ENCODE measurements at regions not wholly inside any gene's neighbourhood (a gene's known extent, or its start where the extent isn't known, plus 50 kb on each side); places are given as distances from the start of the nearest gene placed in this dataset.
"Not testable (repeated sequence)": the region's sequence is repeated elsewhere in the genome, so short reads cannot be mapped to it uniquely, and the experiment has no call there.

DNA sequence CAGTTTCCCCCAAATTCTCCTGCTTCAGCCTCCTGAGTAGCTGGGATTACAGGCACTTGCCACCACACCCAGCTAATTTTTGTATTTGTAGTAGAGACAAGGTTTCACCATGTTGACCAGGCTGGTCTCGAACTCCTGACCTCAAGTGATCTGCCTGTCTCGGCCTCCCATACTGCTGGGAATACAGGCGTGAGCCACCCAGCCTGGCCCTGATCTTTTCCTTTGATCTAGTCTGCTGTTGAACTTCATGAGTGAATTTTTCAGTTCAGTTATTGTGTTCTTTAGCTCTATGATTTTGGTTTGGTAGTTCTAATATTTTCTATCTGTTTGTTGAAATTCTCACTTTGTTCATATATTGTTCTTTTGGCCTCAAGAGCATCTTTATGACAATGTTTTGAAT is 83.4 kb upstream of the RAP2C start:
- not testable (repeated sequence) for DNase-seq (ENCODE audit: low spot score)

GRCh38 chrX:132294776-132295495 is 75.7 kb upstream of the RAP2C start:
- no peak for DNase-seq (ENCODE audit: low spot score)

DNA sequence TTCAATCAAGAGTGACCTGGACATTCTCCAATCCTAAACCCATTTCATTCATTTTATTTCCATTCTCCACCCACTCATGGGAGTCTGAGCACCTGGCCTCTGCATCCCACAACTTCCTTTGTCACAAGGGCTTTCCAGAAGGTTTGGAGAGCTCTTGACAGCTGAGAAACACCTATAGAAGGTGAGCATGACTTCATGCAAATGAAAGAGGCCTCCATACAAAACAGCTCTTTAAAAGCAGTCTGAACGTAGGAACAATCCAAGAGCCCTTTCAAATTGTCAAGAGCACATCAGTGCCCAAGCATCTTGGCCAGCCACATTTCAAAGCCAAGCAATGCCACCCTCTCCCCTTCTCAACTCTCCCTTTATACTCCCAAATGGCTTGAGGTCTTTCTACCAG is 74.9 kb upstream of the RAP2C start:
- DNase-seq (ENCODE audit: low spot score), result no peak

DNA sequence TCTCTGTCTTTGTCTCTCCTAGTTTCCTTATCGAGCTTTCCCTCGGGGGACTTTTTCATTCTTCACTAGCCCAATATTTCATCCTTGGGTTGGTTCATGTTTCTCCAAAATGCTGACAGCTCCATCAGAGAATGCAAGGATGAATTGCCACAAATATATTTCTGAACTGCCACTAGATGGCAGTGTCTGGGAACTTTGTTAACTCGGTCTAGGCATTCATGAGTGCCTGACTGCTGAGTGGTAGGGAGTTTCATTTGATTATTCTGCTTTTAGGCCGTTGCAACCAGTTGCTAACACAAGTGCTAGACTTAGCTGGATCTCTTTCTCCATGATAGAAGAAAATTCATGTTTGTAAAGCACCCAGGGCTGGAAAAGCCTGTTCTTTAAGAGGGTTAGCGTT is 73.5 kb upstream of the RAP2C start:
- DNase-seq (ENCODE audit: low spot score), result peak; percentile 43

DNA sequence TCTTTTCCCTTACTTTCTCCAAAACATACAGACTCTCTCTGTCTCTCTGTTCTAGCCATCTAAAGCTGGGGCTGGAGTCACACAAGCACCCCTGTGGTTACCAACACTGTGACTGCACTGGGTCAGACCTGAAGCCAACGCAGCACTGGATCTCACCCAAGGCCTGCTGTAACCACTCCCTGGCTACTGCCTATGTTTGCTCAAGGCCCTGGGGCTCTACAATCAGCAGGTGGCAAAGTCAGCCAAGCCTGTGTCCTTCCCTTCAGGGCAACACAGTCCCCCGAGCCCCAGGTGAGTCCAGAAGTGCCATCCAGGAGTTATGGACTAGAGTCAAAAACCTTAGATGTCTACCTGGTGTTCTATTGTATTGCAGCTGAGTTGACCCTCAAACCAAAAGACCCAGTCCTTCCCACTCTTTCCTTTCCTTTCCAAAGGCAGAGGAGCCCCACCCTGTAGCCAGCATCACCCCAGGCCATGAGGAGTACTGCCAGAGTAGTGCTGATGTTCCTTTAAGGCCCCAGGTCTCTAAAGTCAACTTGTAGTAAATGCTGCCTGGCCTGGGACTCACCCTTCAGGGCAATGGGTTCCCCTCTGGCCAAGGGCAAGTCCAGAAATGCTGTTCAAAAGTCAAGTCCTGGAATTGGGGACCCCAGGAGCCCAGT is 58.8 kb upstream of the RAP2C start:
- DNase-seq (ENCODE audit: low spot score), result no peak

DNA sequence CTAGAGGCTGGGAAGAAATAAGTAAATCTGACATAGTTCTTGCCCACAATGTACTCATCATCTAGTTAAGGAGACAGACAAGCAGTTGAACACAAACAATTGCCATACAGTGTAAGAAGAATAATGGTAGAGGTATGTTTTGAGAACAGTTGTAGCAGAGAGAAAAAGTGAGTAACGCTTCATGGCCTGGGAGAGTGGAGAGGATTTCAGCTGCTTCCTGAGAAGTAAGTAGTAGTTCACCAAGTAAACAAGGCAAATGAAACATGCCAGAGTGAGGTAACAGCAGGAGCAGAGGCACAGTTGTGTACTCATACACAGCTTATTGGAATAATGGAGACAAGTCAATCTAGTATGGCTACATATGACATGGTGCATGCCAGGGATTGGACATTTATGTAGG is 53.6 kb upstream of the RAP2C start:
- no peak for DNase-seq (ENCODE audit: low spot score)

DNA sequence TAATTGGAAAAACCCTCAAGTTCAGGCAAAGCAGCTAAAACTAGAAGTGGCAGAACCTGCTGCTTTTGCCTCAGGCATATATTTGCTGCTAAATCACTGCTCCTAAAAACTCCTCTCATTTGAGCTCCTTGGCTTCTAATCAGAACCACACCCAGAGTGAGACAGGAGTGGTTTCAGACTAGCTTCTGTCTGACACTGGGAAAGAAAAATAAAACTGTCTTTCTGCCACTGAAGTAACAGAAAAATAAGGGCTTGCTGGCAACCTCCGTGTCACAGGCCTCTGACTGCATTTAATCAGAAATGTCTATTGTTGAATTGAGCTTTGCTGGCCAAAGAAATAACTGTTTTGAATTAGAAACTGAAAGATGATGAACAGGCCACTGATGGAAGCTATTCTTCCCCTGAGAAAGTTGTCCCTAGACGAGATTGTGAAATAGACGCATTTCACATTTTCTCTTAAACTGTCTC is 52.1 kb upstream of the RAP2C start:
- DNase-seq (ENCODE audit: low spot score), result no peak

DNA sequence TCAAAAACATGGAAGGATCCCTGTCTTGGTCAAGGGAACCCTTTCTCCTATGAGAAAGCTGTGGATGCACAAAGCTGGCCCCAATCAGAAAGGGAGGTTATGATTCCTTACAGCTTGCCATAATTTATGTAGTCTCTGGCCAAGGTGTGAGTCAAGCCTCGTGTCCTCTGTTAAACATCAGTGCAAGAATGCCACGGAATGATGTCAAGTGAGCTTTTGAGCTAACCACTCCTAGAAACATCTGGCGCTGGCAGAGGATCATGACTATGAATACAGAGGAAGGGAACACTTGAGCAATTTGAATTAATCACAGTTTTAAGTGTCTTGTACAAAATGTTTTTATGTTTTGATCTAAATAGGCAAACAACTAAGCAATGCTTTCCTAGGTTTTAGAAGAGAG is 51.5 kb upstream of the RAP2C start:
- no peak for DNase-seq (ENCODE audit: low spot score)

DNA sequence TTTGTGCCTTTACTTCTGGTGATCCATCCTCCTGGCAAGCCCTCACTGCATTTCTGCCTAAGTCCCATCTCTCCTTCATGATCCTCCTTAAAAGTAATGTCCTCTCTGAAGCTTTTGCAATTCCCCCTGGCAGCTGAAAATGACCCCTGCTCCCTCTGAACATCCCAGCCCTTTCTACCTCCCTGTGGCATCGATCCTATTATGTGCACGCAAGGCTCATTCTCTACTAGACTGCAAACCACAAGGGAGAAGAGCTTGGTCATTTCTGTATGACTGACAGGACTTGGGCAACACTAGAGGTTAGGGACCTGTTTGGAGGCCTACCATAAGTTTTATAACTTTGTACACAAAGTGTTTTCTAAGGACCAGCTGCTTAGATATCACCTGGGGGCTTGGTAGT is 50.8 kb upstream of the RAP2C start:
- DNase-seq (ENCODE audit: low spot score), result no peak
